NCI-H446 (cell line): ENCODE measurements at regions not wholly inside any gene's neighbourhood (a gene's known extent, or its start where the extent isn't known, plus 50 kb on each side); places are given as distances from the start of the nearest gene placed in this dataset.

ENCODE experiments used
- DNase-seq, 2 experiments: peaks; one replicate each; lab custom pipeline; 2025; lab: John Stamatoyannopoulos, UW

GRCh38 chr3:31346542-31346979 lies 186.2 kb upstream of the STT3B start:
- DNase-seq, result no peak

- no peak for DNase-seq
Observed at GRCh38 chr3:31349001-31349748, 183.6 kb upstream of the STT3B start.

GRCh38 chr3:31350307-31350706 lies 182.4 kb upstream of the STT3B start:
- DNase-seq, result no peak

- DNase-seq, result no peak
Observed at GRCh38 chr3:31352331-31352730, 180.4 kb upstream of the STT3B start.

- DNase-seq, result no peak
Observed at GRCh38 chr3:31353166-31353565, 179.6 kb upstream of the STT3B start.

- no peak for DNase-seq
Observed at GRCh38 chr3:31354373-31354772, 178.4 kb upstream of the STT3B start.

- no peak for DNase-seq
Observed at GRCh38 chr3:31355807-31356206, 176.9 kb upstream of the STT3B start.

- no peak for DNase-seq
Observed at GRCh38 chr3:31356941-31357340, 175.8 kb upstream of the STT3B start.

- DNase-seq, result no peak
Observed at GRCh38 chr3:31357451-31357850, 175.3 kb upstream of the STT3B start.

GRCh38 chr3:31358473-31359070 lies 174.2 kb upstream of the STT3B start:
- no peak for DNase-seq

- DNase-seq, result no peak
Observed at GRCh38 chr3:31361371-31362273, 171.1 kb upstream of the STT3B start.

- no peak for DNase-seq
Observed at GRCh38 chr3:31364188-31364587, 168.5 kb upstream of the STT3B start.

GRCh38 chr3:31364711-31365110 lies 168.0 kb upstream of the STT3B start:
- DNase-seq, result no peak

GRCh38 chr3:31367518-31367917 lies 165.2 kb upstream of the STT3B start:
- no peak for DNase-seq

- DNase-seq, result no peak
Observed at GRCh38 chr3:31369637-31370379, 162.9 kb upstream of the STT3B start.

GRCh38 chr3:31370380-31370666 lies 162.4 kb upstream of the STT3B start:
- no peak for DNase-seq

GRCh38 chr3:31370681-31371080 lies 162.0 kb upstream of the STT3B start:
- no peak for DNase-seq

GRCh38 chr3:31371484-31372177 lies 161.1 kb upstream of the STT3B start:
- DNase-seq, result no peak

- DNase-seq, result no peak
Observed at GRCh38 chr3:31373681-31374080, 159.0 kb upstream of the STT3B start.

GRCh38 chr3:31377045-31377642 lies 155.6 kb upstream of the STT3B start:
- DNase-seq, result no peak

GRCh38 chr3:31378231-31378630 lies 154.5 kb upstream of the STT3B start:
- no peak for DNase-seq
